Activated gamma-delta T cell treated with Interleukin-2 at 50 U/mL for 16 hours (primary cell): ENCODE measurements at regions not wholly inside any gene's neighbourhood (a gene's known extent, or its start where the extent isn't known, plus 50 kb on each side); places are given as distances from the start of the nearest gene placed in this dataset.

Source experiments
- DNase-seq: peaks from one replicate; pipeline ENCODE4 v3.0.0-alpha.2; 2020

DNA sequence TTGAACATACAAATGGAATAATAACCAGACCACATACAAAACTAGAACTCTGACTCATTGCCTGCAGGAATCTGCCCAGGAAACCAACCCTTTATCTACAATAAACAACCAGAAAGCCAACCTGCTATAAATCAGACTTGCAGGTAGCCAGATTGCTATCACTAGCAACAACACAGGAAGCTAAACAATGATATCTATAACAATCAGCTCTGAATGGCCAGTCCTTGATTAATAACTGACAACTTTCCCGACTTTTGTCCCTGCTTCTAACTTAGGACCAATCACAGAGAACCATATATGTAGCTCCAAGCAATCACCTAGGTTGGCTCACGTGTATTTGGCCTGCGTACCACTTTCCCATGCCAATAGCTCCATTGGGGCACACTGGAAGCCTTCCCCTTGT is 470.8 kb downstream of the RIT2 start:
- DNase-seq: no peak

GRCh38 chr18:42649331-42650035 is 466.0 kb downstream of the RIT2 start:
- DNase-seq: no peak

GRCh38 chr18:42654556-42654955 is 460.9 kb downstream of the RIT2 start:
- no peak for DNase-seq

DNA sequence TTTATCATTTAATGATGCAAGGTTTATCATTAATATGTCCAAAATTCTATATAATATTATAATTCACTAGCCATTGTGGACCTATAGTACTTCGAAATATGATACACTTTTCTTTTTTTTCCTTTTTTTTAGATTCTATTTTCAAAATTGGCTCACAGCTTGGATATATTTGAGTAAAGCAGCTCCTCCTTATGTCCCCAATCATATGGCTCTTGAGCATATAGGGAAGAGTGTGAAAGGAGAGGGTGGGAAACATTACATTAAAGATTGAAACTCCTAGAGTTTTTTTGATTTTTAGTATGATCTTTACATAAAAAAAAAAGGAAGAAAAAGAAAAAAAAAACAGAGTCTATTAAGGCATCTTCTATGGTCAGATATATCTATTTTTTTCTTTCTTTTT is 457.9 kb downstream of the RIT2 start:
- no peak for DNase-seq

- no peak for DNase-seq
These were observed 457.3 kb downstream of the RIT2 start for GRCh38 chr18:42658171-42658570.

- DNase-seq: no peak
These were observed 456.3 kb downstream of the RIT2 start for GRCh38 chr18:42659187-42659586.

GRCh38 chr18:42670860-42671259 is 444.6 kb downstream of the RIT2 start:
- no peak for DNase-seq

- DNase-seq: no peak
These were observed 439.7 kb downstream of the RIT2 start for GRCh38 chr18:42675810-42676209.

DNA sequence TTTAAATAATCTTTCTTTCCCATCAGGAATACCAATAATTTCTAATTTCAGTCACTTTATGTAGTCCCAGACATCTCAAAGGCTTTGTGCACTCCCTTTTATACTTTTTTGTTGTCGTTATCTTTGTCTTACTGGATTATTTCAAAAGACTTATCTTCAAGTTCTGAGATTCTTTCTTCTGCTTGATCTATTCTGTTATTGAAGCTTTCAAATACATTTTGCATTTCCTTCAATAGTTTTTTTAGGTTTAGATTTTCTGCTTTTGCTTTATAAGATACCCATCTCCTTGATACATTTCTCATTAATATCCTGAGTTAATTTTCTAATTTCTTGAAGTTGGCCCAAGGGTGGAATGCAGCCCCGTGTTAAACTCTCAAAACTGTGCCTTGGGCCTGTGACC is 432.4 kb downstream of the RIT2 start:
- DNase-seq: no peak

DNA sequence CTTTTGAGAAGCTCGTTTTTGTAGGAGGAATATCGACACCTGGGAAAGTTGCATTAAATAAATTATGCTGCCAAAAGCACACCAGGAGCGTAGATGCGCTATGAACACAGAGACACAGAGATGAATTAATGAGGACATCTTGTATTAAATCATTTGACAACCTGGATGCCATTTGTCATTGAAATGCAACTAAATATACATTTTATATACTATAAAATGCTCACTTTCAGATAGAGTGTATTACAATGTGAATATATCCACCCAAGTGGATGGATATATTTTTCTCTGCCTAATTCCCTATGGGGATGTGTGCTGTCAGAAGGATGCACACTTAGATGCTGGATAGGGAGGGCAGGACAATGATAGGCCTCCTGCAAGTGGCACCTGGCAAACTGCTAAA is 426.2 kb downstream of the RIT2 start:
- DNase-seq: no peak
